MG63 (cell line): ENCODE measurements at regions not wholly inside any gene's neighbourhood (a gene's known extent, or its start where the extent isn't known, plus 50 kb on each side); places are given as distances from the start of the nearest gene placed in this dataset.

Experiments used
- DNase-seq: peaks from one replicate; pipeline ENCODE4 v3.0.0-alpha.2; 2020
- H3K27me3 ChIP-seq: fragments of 250-450 bp; sonication (Bioruptor Pico); 2 replicates; pipeline ENCODE4 v1.5.1; 2020; ENCODE audit warnings: mild to moderate bottlenecking, moderate library complexity
- H3K36me3 ChIP-seq: fragments of 250-450 bp; sonication (Bioruptor Pico); 2 replicates; pipeline ENCODE4 v1.5.1; 2020; ENCODE audit warnings: mild to moderate bottlenecking, moderate library complexity
- H3K4me3 ChIP-seq: fragments of 250-450 bp; sonication (Bioruptor Pico); 2 replicates; pipeline ENCODE4 v1.5.1; 2020; ENCODE audit warnings: mild to moderate bottlenecking, moderate library complexity
- H3K9me3 ChIP-seq: fragments of 250-450 bp; sonication (Bioruptor Pico); 2 replicates; pipeline ENCODE4 v1.5.1; 2020; ENCODE audit warnings: mild to moderate bottlenecking, moderate library complexity

GRCh38 chr1:198966519-198966918, 327.7 kb downstream of the PTPRC start:
- Histone ChIP-seq H3K27me3 (no peaks in the 10 kb centered on the region), H3K9me3 (no peaks in the 10 kb centered on the region), H3K36me3 (no peaks in the 10 kb centered on the region), H3K4me3 (no peak overlapping the region)
- DNase-seq = no peak

DNA sequence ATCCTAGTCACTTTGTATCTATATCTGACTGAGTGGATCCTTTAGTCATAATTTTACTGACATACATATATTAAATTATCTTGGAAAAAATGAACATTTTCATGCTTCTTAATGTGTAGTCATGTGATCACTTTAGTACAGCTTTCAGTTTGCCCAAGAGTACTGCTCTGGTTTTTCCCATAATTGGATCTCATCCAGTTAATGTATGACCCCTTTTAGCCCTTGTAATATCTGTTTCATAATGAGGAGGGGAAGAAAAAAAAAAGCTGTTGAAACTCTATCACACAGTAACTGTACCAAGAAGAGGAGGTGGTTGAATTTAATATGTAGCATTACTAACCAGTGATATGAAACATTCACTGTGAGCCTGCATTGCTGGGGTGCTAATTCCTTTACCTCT, 328.7 kb downstream of the PTPRC start:
- Histone ChIP-seq H3K4me3 (no peak overlapping the region), H3K36me3 (no peaks in the 10 kb centered on the region), H3K27me3 (no peaks in the 10 kb centered on the region), H3K9me3 (no peaks in the 10 kb centered on the region)
- no peak for DNase-seq

GRCh38 chr1:198968866-198969265, 330.0 kb downstream of the PTPRC start:
- no peaks in the 10 kb centered on the region for H3K27me3 ChIP-seq

DNA sequence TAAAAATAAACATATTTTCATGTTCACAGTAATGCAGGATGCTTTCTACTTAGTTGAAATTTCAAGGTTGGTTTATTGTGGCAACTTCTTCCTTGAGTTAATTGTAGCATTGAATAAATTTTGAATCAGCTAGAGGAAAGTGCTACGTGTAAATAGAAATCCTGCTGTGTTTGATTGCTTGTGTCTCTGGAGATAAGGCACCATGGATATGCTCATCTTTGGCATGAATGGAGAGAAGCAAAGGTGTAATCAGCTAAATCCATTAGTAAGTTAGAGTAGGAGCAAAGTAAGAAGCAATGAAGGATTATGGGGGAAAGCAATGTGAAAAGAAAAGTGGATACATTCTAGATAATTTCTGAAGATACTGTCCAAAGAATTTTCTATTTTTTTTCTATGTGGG, 331.1 kb downstream of the PTPRC start:
- Histone ChIP-seq H3K4me3 (no peak overlapping the region), H3K9me3 (no peaks in the 10 kb centered on the region), H3K27me3 (no peaks in the 10 kb centered on the region), H3K36me3 (no peaks in the 10 kb centered on the region)
- DNase-seq = no peak

More at GRCh38 chr1:198968866-198969265, 330.0 kb downstream of the PTPRC start:
- DNase-seq = no peak
- Histone ChIP-seq H3K9me3 (no peaks in the 10 kb centered on the region), H3K36me3 (no peaks in the 10 kb centered on the region), H3K4me3 (no peak overlapping the region)

DNA sequence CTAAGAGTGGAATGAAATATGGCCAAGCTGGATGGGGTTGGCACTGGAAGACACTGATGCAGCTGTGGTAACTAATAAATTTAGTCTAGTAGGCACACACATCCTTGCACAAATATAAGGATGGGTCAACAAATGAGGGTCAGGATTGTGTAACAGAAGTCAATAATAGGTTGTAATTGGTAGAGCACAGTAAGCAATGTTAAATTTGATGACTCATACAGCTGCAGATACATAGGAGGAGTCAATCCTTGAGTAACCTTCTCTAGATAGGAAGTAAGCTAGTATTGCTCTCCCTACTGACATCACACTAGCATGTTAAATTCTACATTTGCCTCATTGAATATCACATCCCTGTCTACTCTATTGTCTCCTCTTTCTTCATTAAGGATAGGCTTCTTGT, 332.1 kb downstream of the PTPRC start:
- Histone ChIP-seq H3K4me3 (no peak overlapping the region), H3K36me3 (no peaks in the 10 kb centered on the region), H3K9me3 (no peaks in the 10 kb centered on the region), H3K27me3 (no peaks in the 10 kb centered on the region)
- DNase-seq = no peak

- DNase-seq = no peak
Observed at GRCh38 chr1:198977909-198978308, 339.1 kb downstream of the PTPRC start.

DNA sequence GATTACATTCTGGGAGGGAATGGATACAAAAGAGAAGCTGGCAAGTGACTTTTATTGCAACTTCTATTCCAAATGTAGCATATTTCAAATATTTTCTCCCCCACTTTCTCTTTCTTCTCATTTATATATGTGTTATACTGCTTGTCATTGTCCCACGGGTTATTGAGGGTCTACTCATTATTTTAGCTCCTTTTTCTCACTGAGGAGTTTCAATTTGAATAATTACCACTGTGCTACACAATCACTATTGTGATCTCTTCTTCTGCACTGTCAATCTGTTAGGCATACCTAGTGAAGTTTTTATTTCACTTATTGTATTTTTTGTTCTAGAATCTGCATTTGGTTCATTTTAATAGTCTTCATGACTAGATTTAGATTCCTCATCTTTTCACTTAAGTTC, 339.7 kb downstream of the PTPRC start:
- Histone ChIP-seq H3K27me3 (no peaks in the 10 kb centered on the region), H3K9me3 (no peaks in the 10 kb centered on the region), H3K4me3 (no peak overlapping the region), H3K36me3 (no peaks in the 10 kb centered on the region)
- DNase-seq = no peak

More at GRCh38 chr1:198977909-198978308, 339.1 kb downstream of the PTPRC start:
- Histone ChIP-seq H3K27me3 (no peaks in the 10 kb centered on the region), H3K36me3 (no peaks in the 10 kb centered on the region), H3K4me3 (no peak overlapping the region), H3K9me3 (no peaks in the 10 kb centered on the region)

DNA sequence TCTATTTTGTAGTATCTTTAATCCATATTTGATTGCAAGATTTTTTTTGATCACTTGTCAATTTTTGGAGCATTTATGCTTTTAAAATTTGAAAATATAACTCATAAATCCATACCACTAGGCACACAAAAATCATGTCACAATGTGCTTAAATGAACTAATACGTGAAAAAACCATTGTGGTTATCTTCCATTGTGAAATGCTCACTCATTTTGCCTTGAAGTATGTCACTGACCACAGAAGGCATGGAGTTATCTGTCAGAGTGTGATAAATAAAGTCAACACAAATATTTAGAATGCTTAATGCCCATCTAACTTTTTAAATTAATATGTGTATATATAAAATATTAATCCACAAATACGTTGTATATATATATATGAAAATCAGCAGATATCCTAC, 347.2 kb downstream of the PTPRC start:
- H3K9me3 ChIP-seq = no peaks in the 10 kb centered on the region
- no peaks in the 10 kb centered on the region for H3K27me3 ChIP-seq
- DNase-seq = no peak
- H3K4me3 ChIP-seq = no peak overlapping the region
- no peaks in the 10 kb centered on the region for H3K36me3 ChIP-seq

DNA sequence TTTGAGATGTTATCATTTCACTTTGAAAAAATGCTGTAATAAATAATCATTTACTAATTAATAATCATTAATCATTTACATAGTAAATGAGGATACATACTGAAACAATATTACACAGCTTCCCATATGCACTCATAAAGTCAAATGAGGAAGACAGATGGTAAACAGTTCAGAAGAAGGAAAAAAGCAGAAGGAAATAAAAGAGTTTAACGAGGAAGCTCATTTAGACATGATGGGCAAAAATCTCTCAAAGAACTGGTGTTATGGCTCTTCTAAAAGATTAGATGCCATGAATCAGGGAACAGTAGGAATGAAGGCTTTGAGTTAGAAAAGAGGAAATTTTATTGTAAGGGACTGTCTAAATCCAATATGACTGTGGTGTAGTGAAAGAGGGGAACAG, 347.6 kb downstream of the PTPRC start:
- no peak overlapping the region for H3K4me3 ChIP-seq
- no peaks in the 10 kb centered on the region for H3K9me3 ChIP-seq
- H3K36me3 ChIP-seq = no peaks in the 10 kb centered on the region
- no peak for DNase-seq
- no peaks in the 10 kb centered on the region for H3K27me3 ChIP-seq

DNA sequence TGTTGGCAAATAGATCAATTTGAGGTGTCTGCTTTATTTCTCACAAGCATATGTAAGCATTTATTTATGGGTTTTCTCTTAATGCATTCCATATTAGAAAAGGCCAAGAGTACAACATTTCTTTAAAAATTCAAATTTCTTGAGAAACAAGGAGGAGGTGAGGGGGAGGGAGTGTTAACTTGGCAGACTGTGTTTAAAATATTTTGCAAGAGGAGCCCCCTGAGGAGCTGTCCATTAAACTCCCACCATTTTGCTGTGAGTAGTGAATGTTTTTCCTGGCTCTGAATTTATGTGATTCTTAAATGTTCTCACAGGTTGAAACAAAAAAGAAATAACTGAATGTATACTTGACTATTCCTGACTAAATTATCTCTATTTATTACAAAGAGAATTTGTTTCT, 363.8 kb downstream of the PTPRC start:
- H3K36me3 ChIP-seq = no peaks in the 10 kb centered on the region
- H3K9me3 ChIP-seq = no peaks in the 10 kb centered on the region
- no peak for DNase-seq
- H3K27me3 ChIP-seq = no peaks in the 10 kb centered on the region
- H3K4me3 ChIP-seq = no peak overlapping the region

DNA sequence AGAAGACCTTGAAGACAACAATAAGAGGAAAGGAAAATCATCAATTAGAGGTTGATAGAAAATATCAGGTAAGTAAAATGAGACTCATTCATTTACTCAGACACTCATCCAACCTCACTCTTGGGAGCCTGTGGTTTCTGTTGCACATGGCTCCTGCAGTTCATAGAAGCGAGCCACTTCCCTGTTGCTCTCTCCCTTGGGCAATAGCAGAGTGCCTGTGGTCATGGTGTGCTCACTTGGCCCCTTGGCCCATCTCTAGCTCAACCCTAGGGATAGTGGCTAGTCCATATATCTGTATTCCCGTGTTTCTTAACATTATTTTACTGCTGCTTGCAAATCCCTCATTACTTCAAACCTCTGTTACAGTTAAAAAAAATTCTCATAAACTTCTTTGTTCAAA, 368.6 kb downstream of the PTPRC start:
- H3K27me3 ChIP-seq = no peaks in the 10 kb centered on the region
- no peaks in the 10 kb centered on the region for H3K36me3 ChIP-seq
- H3K4me3 ChIP-seq = no peak overlapping the region
- no peaks in the 10 kb centered on the region for H3K9me3 ChIP-seq
- no peak for DNase-seq

- Histone ChIP-seq H3K9me3 (no peaks in the 10 kb centered on the region), H3K36me3 (no peaks in the 10 kb centered on the region), H3K27me3 (no peaks in the 10 kb centered on the region), H3K4me3 (no peak overlapping the region)
- DNase-seq = no peak
Observed at GRCh38 chr1:199009447-199009846, 370.6 kb downstream of the PTPRC start.

DNA sequence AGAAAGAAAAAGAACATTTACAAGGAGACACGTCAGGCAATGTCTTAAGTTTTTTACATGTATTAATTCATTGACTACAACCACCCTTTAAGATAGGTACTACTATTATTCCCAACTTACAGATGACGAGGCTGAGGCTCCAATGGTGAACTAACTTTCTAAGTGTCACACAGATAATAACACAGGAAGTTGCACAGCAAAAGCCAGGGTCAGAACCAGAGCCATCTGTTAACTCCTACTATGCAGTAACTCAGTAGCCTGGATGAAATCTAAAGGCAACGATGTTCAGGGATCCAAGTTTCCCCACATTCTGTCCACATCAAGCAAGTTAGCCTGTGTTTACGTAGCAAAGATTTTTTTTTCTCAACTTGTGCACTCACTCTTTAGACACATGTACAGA, 371.7 kb downstream of the PTPRC start:
- Histone ChIP-seq H3K27me3 (no peaks in the 10 kb centered on the region), H3K36me3 (no peaks in the 10 kb centered on the region), H3K9me3 (no peaks in the 10 kb centered on the region), H3K4me3 (no peak overlapping the region)
- DNase-seq = no peak

- DNase-seq = no peak
- Histone ChIP-seq H3K36me3 (no peaks in the 10 kb centered on the region), H3K9me3 (no peaks in the 10 kb centered on the region), H3K27me3 (no peaks in the 10 kb centered on the region), H3K4me3 (no peak overlapping the region)
Observed at GRCh38 chr1:199010933-199011332, 372.1 kb downstream of the PTPRC start.

- Histone ChIP-seq H3K36me3 (no peaks in the 10 kb centered on the region), H3K27me3 (no peaks in the 10 kb centered on the region), H3K9me3 (no peaks in the 10 kb centered on the region), H3K4me3 (no peak overlapping the region)
- DNase-seq = no peak
Observed at GRCh38 chr1:199015799-199016198, 377.0 kb downstream of the PTPRC start.

DNA sequence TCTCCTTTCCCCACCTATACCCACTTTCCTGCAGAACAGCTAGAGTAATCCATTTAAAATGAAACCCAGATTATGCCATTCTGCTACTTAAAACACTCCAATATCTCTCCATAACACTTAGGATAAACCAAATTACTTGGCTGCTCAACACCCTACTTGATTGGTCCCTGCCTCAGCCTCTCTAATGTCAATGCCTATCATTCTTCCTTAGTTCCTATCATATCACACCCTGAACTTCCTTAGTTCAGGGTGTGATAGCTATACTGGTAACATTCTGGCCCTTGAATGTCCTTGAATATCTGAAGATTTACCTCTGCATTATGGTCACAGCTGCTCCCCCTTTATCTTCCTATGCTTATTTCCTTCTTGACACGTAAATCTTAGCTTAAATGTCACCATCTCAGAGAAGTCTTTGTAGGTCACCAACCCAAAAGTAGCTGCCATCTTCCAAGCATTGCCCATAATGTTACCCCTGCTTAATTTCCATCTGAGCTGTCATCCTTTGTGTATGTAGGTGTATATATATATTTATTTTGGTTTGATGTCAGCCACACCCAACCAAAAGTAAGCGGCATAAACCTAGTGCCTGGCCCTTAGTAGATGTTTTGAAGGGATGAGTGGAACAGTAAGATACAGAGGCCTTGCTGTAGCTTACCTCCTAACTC, 379.8 kb downstream of the PTPRC start:
- H3K36me3 ChIP-seq = no peaks in the 10 kb centered on the region
- no peaks in the 10 kb centered on the region for H3K27me3 ChIP-seq
- H3K4me3 ChIP-seq = no peak overlapping the region
- no peaks in the 10 kb centered on the region for H3K9me3 ChIP-seq
- DNase-seq = no peak

DNA sequence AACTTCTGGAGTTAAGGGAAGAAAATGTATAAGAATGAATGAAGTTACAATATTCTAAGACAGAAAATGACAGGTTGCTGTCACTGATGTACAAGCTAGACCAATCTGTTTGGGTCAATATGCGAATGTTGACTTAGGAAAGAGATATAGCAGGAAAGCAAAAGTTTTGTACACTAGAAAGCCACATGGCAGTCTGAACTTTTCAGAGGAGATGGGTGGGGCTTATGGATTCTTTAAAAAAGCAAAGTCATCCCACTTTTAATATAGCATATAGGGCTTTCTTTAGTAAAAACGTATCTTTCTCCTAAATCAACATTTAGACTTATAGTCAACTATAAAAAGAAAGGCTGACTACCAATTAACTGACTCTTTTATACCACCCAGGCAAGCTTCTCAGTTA, 381.2 kb downstream of the PTPRC start:
- H3K4me3 ChIP-seq = no peak overlapping the region
- no peaks in the 10 kb centered on the region for H3K9me3 ChIP-seq
- H3K27me3 ChIP-seq = no peaks in the 10 kb centered on the region
- no peak for DNase-seq
- H3K36me3 ChIP-seq = no peaks in the 10 kb centered on the region

- H3K27me3 ChIP-seq = no peaks in the 10 kb centered on the region
- no peak overlapping the region for H3K4me3 ChIP-seq
- DNase-seq = no peak
Observed at GRCh38 chr1:199020904-199021303, 382.1 kb downstream of the PTPRC start.

DNA sequence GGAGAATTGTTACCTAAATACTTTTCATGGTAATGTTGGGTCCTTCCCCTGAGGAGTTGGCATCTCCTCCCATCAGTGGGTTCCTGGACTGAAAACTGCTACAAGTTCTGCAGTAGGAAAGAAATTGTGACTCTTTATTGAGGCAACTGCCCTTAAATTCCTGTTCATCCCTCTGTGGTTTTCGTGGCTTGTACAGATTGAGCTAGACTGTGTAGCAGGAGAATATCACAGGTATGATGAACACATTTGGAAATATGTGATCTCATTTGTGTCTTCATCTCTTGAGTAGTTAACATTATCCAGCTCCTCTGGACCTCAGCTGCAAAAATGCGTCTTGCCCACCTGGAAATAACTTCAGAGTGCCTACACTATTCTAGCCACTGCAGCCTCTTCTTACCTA, 390.6 kb downstream of the PTPRC start:
- DNase-seq = no peak
- no peaks in the 10 kb centered on the region for H3K27me3 ChIP-seq
- no peaks in the 10 kb centered on the region for H3K36me3 ChIP-seq
- no peaks in the 10 kb centered on the region for H3K9me3 ChIP-seq
- no peak overlapping the region for H3K4me3 ChIP-seq

More at GRCh38 chr1:199020904-199021303, 382.1 kb downstream of the PTPRC start:
- Histone ChIP-seq H3K9me3 (no peaks in the 10 kb centered on the region), H3K36me3 (no peaks in the 10 kb centered on the region)
